OCI-LY7 (cell line): ENCODE measurements at regions not wholly inside any gene's neighbourhood (a gene's known extent, or its start where the extent isn't known, plus 50 kb on each side); places are given as distances from the start of the nearest gene placed in this dataset.
"Not testable (repeated sequence)": the region's sequence is repeated elsewhere in the genome, so short reads cannot be mapped to it uniquely, and the experiment has no call there.

Experiments used
- BruUV-seq: library from RNA; stranded (reverse); fragments of 400-500 nt; replicated peaks from 2 replicates; lab custom pipeline; 2021; lab: Mats Ljungman, UMichigan
- CTCF ChIA-PET: fragments of 300-600 bp; sonication (Branson Sonifier 250); formaldehyde crosslinking; loops from one replicate; lab custom pipeline; 2022; ENCODE audit warnings: antibody characterized with exemption; ENCODE audit not compliant: unreplicated experiment; lab: Charles Lee
- POLR2A ChIA-PET: fragments of 300-600 bp; sonication (Branson Sonifier 250); formaldehyde crosslinking; loops from one replicate; lab custom pipeline; 2022; ENCODE audit warnings: antibody characterized with exemption; lab: Charles Lee
- DNase-seq: peaks from one replicate; pipeline ENCODE4 v3.0.0-alpha.2; 2015; ENCODE audit warnings: low spot score
- H2AFZ ChIP-seq: fragments of 200-600 bp; sonication (generic), shearing (Covaris generic); 2 replicates; pipeline ENCODE4 v1.6.1; 2014; ENCODE audit warnings: mild to moderate bottlenecking, antibody characterized with exemption, low read length, moderate library complexity
- H3K27ac ChIP-seq: fragments of 200-600 bp; sonication (generic); 2 replicates; pipeline ENCODE4 v1.5.1; 2014; ENCODE audit warnings: mixed run types, low read depth, mild to moderate bottlenecking, moderate library complexity, low read length, inconsistent platforms; ENCODE audit not compliant: poor library complexity, severe bottlenecking
- H3K36me3 ChIP-seq: fragments of 200-600 bp; sonication (generic); 2 replicates; pipeline ENCODE4 v1.6.1; 2014; ENCODE audit warnings: mild to moderate bottlenecking, antibody characterized with exemption, low read length, moderate library complexity, mixed read lengths; ENCODE audit not compliant: insufficient read depth
- H3K4me1 ChIP-seq: fragments of 200-600 bp; sonication (generic); 2 replicates; pipeline ENCODE4 v1.5.1; 2014; ENCODE audit warnings: mild to moderate bottlenecking, low read length; ENCODE audit not compliant: insufficient read depth, poor library complexity, severe bottlenecking
- H3K4me2 ChIP-seq: fragments of 200-600 bp; sonication (generic); 2 replicates; pipeline ENCODE4 v1.6.1; 2014; ENCODE audit warnings: mild to moderate bottlenecking, low read length
- H3K4me3 ChIP-seq: fragments of 200-600 bp; sonication (generic); 2 replicates; pipeline ENCODE4 v1.5.1; 2014; ENCODE audit warnings: mild to moderate bottlenecking, low read depth, low read length; ENCODE audit not compliant: poor library complexity, severe bottlenecking
- H3K79me2 ChIP-seq: fragments of 200-600 bp; sonication (generic); 2 replicates; pipeline ENCODE4 v1.6.1; 2016; ENCODE audit warnings: low read depth, mild to moderate bottlenecking, low read length, moderate library complexity, mixed read lengths; ENCODE audit not compliant: insufficient read depth
- H3K9me2 ChIP-seq: fragments of 200-600 bp; sonication (generic); 2 replicates; pipeline ENCODE4 v1.6.1; 2016; ENCODE audit warnings: mild to moderate bottlenecking, low read length, mixed read lengths; ENCODE audit not compliant: insufficient read depth
- H3K9me3 ChIP-seq: fragments of 200-600 bp; sonication (generic); 2 replicates; pipeline ENCODE4 v1.6.1; 2014; ENCODE audit warnings: mild to moderate bottlenecking, mixed run types, low read length, mixed read lengths
- H4K20me1 ChIP-seq: fragments of 200-600 bp; sonication (generic); 2 replicates; pipeline ENCODE4 v1.6.1; 2014; ENCODE audit warnings: mild to moderate bottlenecking, antibody characterized with exemption, low read length, moderate library complexity, mixed read lengths; ENCODE audit not compliant: insufficient read depth
- CTCF ChIP-seq: fragments of 200-600 bp; sonication (generic); conservative IDR thresholded peaks from 2 replicates; pipeline ENCODE4 v1.5.1; 2014; ENCODE audit warnings: mild to moderate bottlenecking, antibody characterized with exemption, low read length, moderate library complexity, mixed read lengths
- EZH2phosphoT487 ChIP-seq: fragments of 200-600 bp; sonication (generic); IDR thresholded peaks from 2 replicates; pipeline ENCODE4 v1.6.1; 2018; ENCODE audit warnings: low read depth, borderline replicate concordance, mild to moderate bottlenecking, mixed run types, antibody characterized with exemption, low read length, moderate library complexity, mixed read lengths
- intact Hi-C: fragments of 100-400 bp; cut with micrococcal nuclease; formaldehyde crosslinking; loops from one replicate; pipeline ENCODE4 v1.10.0; 2022; ENCODE audit not compliant: unreplicated experiment

DNA sequence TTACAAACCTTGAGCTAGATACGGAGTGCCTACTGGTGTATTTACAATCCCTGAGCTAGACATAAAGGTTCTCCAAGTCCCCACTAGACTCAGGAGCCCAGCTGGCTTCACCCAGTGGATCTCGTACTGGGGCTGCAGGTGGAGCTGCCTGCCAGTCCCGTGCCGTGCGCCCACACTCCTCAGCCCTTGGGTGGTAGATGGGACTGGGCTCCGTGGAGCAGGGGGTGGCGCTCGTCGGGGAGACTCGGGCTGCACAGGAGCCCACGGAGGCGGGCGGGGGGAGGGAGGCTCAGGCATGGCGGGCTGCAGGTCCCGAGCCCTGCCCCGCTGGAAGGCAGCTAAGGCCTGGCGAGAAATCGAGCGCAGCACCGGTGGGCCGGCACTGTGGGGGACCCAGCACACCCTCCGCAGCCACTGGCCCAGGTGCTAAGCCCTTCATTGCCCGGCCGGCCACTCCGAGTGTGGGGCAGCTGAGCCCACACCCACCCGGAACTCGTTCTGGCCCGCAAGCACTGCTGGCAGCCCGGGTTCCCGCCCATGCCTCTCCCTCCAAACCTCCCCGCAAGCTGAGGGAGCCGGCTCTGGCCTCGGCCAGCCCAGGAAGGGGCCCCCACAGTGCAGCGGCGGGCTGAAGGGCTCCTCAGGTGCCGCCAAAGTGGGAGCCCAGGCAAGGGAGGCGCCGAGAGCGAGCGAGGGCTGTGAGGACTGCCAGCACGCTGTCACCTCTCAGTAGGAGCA, 164.2 kb upstream of the TEX13C start:
- BruUV-seq, H3K27ac ChIP-seq, H3K79me2 ChIP-seq, H4K20me1 ChIP-seq, H3K9me3 ChIP-seq, H3K4me3 ChIP-seq, H3K9me2 ChIP-seq, H3K36me3 ChIP-seq, H2AFZ ChIP-seq, CTCF ChIA-PET, H3K4me1 ChIP-seq, intact Hi-C loops, POLR2A ChIA-PET, H3K4me2 ChIP-seq, DNase-seq: not testable (repeated sequence)

DNA sequence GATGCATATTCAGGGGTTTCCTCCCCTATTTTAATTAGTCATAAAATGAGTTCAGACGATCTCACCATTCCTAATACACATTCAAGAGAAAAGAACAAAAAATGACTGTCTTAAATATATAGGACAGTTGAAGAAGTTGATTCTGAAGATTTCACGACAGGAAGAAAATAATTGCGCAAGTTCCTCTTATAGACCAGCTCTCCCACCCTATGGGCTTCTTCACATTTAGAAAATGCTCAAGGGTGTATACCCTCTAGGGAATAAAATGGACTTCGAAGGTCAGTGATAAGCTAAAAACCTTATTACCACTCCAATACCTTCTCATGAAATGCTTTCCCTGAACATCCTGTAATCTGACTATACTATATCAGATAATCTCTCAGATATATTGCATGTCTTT, 149.2 kb upstream of the TEX13C start:
- Histone ChIP-seq H3K36me3 (no peaks in the 10 kb centered on the region), H3K4me2 (no peak overlapping the region), H3K4me3 (no peak overlapping the region), H3K4me1 (no peaks in the 10 kb centered on the region), H2AFZ (no peak overlapping the region), H4K20me1 (no peaks in the 10 kb centered on the region), H3K27ac (no peak overlapping the region), H3K79me2 (no peaks in the 10 kb centered on the region), H3K9me3 (no peaks in the 10 kb centered on the region), H3K9me2 (no peaks in the 10 kb centered on the region)
- DNase-seq = no peak
- TF ChIP-seq CTCF (no peak), EZH2phosphoT487 (no peak)
- POLR2A ChIA-PET = no interaction called here
- BruUV-seq = no TSS peak
- intact Hi-C loops = no loop called here
- CTCF ChIA-PET = no interaction called here

DNA sequence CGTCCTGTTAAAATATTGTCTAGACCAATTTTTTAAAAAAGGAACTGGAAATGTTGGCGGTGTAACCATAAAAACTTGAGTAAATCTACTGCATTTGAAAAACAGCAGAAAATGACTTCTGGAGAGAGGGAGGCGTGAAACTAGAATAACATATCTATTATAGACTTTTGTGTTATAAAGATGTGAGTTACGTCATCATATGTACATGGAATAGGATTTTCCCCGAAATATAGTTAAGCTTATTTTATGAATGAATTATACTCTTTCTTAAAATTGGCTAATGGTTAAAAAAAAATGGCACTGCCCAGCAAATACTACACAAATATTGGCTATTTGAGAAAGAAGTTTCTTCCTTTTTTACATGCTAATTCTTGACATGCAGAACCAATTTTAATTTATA, 147.1 kb upstream of the TEX13C start:
- POLR2A ChIA-PET = interaction anchor here (0.7 to 0.9 kb wide), 2 partner anchors 12 to 912 kb away, joined by 3 to 4 read pairs; no protein-coding TSS in a partner anchor
- no peak overlapping the region for H3K27ac ChIP-seq
- no peak overlapping the region for H3K4me3 ChIP-seq
- no peaks in the 10 kb centered on the region for H4K20me1 ChIP-seq
- H2AFZ ChIP-seq = no peak overlapping the region
- no peaks in the 10 kb centered on the region for H3K9me2 ChIP-seq
- BruUV-seq = no TSS peak
- no peaks in the 10 kb centered on the region for H3K79me2 ChIP-seq
- CTCF ChIA-PET = no interaction called here
- no peaks in the 10 kb centered on the region for H3K36me3 ChIP-seq
- TF ChIP-seq CTCF = no peak
- intact Hi-C loops = no loop called here
- DNase-seq = no peak
- no peak overlapping the region for H3K4me2 ChIP-seq
- no peaks in the 10 kb centered on the region for H3K4me1 ChIP-seq
- no peaks in the 10 kb centered on the region for H3K9me3 ChIP-seq
